Stomach (tissue), 4 donors: ENCODE measurements at regions not wholly inside any gene's neighbourhood (a gene's known extent, or its start where the extent isn't known, plus 50 kb on each side); places are given as distances from the start of the nearest gene placed in this dataset.

Source experiments
- EP300 ChIP-seq: sonication (generic); formaldehyde crosslinking; IDR thresholded peaks from one replicate; pipeline ENCODE4 v1.6.1; 2017; ENCODE audit warnings: antibody characterized with exemption
- POLR2A ChIP-seq, 4 donors: fragments of 450-650 bp; IDR thresholded peaks; one replicate each; pipeline ENCODE4 v1.6.1; 2016; ENCODE audit warnings: antibody characterized with exemption in 4 of 4, control low read depth in 2 of 4, mild to moderate bottlenecking in 1 of 4, moderate library complexity in 1 of 4
- TF ChIP-seq, protein P1 (sequence below), 7 experiments: fragments of 450-650 bp in 4 of 7; fragments of 200-600 bp in 3 of 7; sonication (generic) in 3 of 7; IDR thresholded peaks; one replicate each; pipeline ENCODE4 v1.5.1; 2016 to 2019; ENCODE audit warnings: antibody characterized with exemption in 7 of 7, control low read depth in 2 of 7, mild to moderate bottlenecking in 1 of 7

DNA sequence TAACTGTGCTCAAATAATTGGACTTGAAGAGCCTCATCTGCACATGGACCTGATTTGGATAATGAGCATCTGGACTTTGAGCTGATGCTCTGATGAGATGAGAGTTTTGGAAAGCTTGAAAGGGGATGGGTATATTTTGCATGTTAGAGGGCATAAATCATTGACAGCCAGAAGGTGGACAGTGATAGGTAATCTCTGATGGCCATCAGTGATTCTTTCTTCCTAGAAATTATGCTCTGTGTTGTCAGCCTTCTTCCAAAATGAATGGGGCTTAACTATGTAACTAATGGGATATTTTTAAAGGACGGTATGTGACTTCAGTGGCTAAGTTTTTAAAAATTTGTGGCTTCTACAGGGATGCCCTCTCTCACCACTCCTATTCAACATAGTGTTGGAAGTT is 334.0 kb downstream of the PTTG2 start:
- TF ChIP-seq, protein P1, sequence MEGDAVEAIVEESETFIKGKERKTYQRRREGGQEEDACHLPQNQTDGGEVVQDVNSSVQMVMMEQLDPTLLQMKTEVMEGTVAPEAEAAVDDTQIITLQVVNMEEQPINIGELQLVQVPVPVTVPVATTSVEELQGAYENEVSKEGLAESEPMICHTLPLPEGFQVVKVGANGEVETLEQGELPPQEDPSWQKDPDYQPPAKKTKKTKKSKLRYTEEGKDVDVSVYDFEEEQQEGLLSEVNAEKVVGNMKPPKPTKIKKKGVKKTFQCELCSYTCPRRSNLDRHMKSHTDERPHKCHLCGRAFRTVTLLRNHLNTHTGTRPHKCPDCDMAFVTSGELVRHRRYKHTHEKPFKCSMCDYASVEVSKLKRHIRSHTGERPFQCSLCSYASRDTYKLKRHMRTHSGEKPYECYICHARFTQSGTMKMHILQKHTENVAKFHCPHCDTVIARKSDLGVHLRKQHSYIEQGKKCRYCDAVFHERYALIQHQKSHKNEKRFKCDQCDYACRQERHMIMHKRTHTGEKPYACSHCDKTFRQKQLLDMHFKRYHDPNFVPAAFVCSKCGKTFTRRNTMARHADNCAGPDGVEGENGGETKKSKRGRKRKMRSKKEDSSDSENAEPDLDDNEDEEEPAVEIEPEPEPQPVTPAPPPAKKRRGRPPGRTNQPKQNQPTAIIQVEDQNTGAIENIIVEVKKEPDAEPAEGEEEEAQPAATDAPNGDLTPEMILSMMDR (IDR thresholded peaks at IDR 0.05): no peak
- TF ChIP-seq POLR2A (IDR thresholded peaks at IDR 0.05) (no peak), EP300 (no peak)
